Cardiac septum (tissue), 1 donor: ENCODE measurements at regions not wholly inside any gene's neighbourhood (a gene's known extent, or its start where the extent isn't known, plus 50 kb on each side); places are given as distances from the start of the nearest gene placed in this dataset.

Source experiments
- DNase-seq: peaks from one replicate; pipeline ENCODE4 v3.0.0-alpha.2; 2020; ENCODE audit warnings: low spot score
- intact Hi-C: fragments of 100-400 bp; cut with DNase I; formaldehyde crosslinking; loops from one replicate; pipeline ENCODE4 v1.14.0; 2022
- donor health status: DM: no; HTN: no; CAD: no.

GRCh38 chr12:94055528-94055927, 92.8 kb upstream of the PLXNC1 start:
- intact Hi-C loops = no loop called here
- no peak for DNase-seq

- no peak for DNase-seq
- intact Hi-C loops = no loop called here
Measured at GRCh38 chr12:94056419-94057158, 91.8 kb upstream of the PLXNC1 start.

DNA sequence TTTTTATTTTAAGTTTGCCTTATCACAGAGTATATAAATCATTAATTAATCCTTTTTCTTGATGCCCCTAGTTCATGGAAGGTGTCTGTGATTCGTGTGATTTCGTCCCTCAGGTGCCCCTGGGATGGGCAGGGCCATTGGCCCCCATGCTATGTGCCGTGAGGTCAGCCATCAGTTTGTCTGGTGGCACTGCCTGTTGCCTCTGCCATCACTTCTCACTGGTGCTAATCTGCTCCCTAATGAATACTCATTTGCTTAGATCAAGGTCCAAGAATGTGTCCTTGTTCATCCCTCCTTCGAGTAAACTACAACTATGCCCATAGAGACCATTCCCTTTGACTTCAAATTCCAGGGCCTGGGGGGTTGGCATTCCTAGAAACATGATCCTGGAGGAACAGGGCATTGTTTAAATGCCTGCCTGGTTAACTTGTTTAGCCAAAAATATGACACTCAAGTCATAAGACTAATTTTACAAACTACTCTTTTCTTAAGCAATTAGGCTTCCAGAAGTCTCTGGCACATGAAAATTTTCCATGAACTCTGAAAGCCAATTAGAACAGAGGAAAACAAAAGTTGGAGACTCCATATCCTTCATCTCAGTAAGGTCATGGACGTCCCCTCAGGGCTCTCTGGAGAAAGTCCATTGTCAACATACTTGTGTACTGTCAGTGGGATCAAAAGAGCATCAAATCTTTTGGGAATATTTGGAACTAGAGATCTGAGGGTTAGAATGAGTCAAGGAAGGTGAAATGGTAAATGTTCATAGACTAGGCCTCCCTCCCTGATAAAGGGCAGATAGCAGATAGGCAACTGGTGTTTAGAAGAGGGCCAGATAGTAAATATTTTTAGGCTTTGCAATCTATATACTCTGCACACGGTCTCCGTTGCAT, 90.9 kb upstream of the PLXNC1 start:
- intact Hi-C loops = no loop called here
- no peak for DNase-seq

GRCh38 chr12:94059394-94060368, 88.7 kb upstream of the PLXNC1 start:
- intact Hi-C loops = no loop called here
- no peak for DNase-seq

DNA sequence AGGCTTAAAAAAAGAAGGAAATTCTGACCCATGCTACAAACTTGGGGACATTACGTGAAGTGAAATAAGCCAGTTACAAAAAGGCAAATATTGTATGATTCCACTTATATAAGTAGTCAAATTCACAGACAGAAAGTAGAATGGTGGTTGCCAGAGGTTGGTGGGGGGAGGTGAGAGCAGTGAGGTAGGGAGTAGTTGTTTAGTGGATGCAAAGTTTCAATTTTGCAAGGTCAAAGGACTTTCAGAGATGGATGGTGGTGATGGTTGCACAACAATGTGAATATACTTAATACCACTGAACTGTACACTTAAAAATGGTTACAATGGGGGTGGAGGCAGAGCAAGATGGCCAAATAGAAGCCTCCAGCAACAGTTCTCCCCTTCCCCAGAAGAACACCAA, 86.2 kb upstream of the PLXNC1 start:
- intact Hi-C loops = no loop called here
- DNase-seq = no peak

DNA sequence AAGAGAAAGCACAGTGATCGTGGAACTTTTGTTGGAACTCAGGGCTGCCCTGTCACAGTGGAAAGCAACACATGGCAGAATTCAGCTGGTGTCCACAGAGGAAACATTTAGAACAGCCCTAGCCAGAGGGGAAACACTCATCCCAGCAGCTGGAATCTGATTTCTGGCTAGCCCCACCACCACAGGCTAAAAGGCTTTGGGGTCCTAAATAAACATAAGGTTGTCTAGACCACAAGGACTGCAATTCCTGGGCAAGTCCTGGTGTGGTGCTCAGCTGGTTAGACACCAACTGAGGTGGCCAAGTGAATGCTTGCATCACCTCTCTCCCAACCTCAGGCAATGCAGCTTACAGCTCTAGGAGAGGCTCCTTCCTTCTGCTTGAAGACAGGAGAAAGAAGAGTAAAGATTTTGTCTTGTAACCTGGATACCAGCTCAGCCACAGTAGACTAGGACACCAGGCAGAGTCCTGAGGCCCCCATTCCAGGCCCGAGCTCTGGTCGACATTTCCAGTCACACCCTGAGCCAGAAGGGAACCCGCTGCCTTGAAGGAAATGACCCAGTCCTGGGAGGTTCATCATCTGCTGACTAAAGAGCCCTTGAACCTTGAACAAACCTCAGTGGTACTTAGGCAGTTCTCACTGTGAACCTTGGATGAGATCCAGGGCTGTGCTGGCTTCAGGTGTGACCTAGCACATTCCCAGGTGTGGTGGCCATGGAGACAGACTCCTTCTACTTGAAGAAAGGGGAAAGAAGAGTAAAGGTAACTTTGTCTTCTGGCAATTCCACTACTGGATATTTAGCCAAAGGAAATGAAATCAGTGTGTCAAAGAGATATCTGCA, 85.4 kb upstream of the PLXNC1 start:
- intact Hi-C loops = no loop called here
- DNase-seq = no peak

GRCh38 chr12:94070520-94070919, 77.9 kb upstream of the PLXNC1 start:
- no peak for DNase-seq
- intact Hi-C loops = no loop called here

DNA sequence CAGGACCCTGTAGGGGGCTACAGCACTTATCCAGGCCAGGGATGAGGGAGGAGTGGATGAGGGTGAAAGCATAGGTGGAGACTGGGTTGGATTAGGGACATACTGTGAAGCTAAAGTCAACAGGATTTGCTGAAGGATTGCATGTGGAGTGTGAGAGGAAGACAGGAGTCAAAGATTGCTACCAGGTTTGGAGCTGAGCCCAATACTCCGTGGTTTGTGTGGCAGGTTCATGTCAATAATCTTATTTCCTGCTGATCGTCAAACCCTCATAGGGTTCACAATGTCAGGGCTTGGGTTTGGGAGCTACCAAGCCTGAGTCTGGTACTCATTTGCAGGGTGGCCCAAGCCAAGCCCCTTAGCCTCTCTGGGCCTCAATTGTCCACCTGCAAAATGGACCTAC, 77.1 kb upstream of the PLXNC1 start:
- intact Hi-C loops = no loop called here
- no peak for DNase-seq

GRCh38 chr12:94073441-94074051, 74.8 kb upstream of the PLXNC1 start:
- no peak for DNase-seq
- intact Hi-C loops = loop anchor here (2.0 kb wide), 3 partner anchors 83 to 503 kb away; no protein-coding TSS in a partner anchor

DNA sequence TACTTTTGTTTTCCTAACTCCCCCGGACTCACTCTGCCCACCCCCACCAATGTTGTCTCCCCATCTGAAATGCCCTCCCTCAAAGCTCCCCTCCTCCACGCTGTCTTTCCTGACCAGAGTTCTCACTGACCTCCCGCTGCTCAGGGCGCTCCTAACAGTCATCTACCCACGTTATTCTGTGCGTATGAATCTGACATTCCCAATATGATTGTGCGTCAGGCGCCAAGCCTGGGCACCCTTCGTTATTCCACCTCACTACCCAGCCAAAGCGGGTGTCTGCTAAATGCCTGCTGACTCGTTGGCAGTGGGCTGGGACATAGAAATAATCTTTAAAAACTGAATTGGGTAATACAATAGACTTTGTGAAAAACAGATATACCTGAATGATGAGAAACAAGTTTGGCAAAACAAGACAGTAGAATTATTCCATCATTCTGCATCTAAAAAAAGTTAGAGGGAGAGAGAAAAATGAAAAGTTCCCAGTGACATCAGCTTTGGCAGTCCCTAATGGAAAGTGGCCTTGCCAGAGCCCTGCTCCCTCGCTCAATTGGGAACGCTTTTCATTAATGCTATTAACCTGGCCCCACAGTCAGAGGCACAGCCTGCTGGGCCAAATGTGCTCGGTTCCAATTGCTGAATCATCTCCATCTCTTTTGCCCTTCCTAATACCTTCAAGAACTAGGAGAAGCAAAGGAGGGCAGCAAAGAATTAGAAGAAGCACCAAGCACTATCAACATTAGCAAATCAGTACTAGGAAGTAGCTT, 74.0 kb upstream of the PLXNC1 start:
- intact Hi-C loops = loop anchor here (2.0 kb wide), 3 partner anchors 84 to 504 kb away; no protein-coding TSS in a partner anchor
- DNase-seq = no peak

DNA sequence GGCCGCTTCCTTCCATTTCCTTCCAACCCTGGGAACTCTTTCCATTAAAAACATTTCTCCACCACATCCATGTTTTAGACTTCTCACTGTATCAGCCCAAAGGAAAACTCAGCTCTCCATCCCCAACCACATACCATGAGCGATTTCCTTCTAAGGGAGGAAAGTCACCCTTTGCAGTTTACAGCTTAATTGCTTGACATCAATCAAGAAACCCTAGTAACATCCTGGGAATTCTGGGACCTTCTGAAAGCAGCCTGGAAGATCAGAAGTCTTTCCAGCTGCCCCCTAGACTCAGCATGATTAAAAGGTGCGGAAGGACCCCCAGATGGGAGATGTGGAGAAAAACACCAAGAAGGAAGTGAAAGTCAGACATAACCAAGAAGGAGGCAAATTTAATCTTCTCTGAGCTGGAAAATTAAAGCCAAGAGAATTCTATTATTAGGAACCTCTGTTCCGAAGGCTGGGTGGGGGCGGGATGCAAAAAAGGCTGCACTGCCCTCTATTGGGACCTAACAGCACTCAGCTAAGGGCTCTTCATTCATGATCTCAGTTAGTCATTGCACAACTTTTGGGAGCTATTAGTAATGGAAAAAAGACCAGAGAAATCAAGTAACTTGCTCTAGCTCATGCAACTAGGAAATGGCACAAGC, 73.3 kb upstream of the PLXNC1 start:
- intact Hi-C loops = loop anchor here (2.0 to 5.0 kb wide), 4 partner anchors 84 to 504 kb away; no protein-coding TSS in a partner anchor
- DNase-seq = no peak

DNA sequence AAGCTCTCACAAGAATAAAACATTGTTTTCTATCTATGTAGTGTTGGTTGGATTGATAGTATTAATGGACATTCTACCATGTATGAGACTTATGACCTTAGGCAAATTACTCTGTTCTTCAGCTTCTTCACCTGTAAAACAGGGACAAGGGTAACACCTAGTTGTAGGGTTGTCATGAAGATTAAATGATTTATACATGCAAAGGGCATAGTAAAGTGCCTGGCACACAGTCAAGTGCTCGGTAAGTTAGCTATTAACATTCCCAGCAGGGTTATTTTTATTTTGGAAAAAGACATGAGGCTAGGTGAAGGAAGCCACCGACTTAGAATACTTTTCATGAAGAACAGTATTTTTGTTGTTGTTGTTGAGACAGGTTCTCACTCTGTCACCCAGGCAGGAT, 71.2 kb upstream of the PLXNC1 start:
- DNase-seq = no peak
- intact Hi-C loops = loop anchor here (5.0 kb wide), 1 partner anchor 310 kb away; no protein-coding TSS in a partner anchor

DNA sequence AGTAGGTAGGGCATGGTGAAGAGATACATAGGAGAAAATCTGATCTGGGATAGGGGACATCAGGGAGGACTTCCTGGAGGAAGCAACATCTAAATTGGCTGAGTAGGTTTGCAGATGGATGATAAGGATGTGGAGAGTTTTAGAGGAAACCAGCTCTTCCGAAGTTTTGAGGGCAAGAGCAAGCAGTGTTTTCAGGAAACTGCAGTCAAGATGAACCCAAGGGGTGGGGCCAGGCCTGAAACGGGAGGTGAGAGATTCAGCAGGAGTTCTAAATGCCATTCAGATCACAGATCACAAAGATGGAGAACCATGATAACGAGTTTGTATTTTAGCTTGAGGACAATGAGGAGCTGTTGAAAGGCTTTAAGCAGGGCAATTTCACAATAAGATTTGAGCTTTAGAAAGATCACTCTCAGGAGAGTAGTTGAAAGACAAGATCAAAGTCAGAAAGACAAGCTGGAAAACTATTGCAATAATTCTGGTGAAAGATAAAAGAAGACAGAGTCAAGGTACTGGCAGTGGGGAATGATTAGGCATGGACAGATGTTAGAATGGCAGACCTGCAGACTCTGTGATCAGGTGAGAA, 70.1 kb upstream of the PLXNC1 start:
- DNase-seq = no peak
- intact Hi-C loops = loop anchor here (5.0 kb wide), 1 partner anchor 311 kb away; no protein-coding TSS in a partner anchor

GRCh38 chr12:94078736-94079509, 69.5 kb upstream of the PLXNC1 start:
- intact Hi-C loops = loop anchor here (5.0 kb wide), 1 partner anchor 312 kb away; no protein-coding TSS in a partner anchor
- no peak for DNase-seq

- DNase-seq = no peak
- intact Hi-C loops = loop anchor here (5.0 kb wide), 1 partner anchor 312 kb away; no protein-coding TSS in a partner anchor
Measured at GRCh38 chr12:94079566-94080340, 68.6 kb upstream of the PLXNC1 start.
